Brain microvascular endothelial cell (primary cell): ENCODE measurements at regions not wholly inside any gene's neighbourhood (a gene's known extent, or its start where the extent isn't known, plus 50 kb on each side); places are given as distances from the start of the nearest gene placed in this dataset.
A peak's percentile ranks its signal among the peaks of the same experiment; 100 is the strongest.

ENCODE experiments used
- DNase-seq: peaks from one replicate; pipeline ENCODE4 v3.0.0-alpha.2; 2020
- H3K27ac ChIP-seq: fragments of 250-450 bp; sonication (Bioruptor Pico); 2 replicates; pipeline ENCODE4 v1.5.1; 2020; ENCODE audit warnings: mild to moderate bottlenecking, moderate library complexity
- H3K27me3 ChIP-seq: fragments of 250-450 bp; sonication (Bioruptor Pico); replicated peaks from 2 replicates; pipeline ENCODE4 v1.5.1; 2020; ENCODE audit warnings: mild to moderate bottlenecking
- H3K36me3 ChIP-seq: fragments of 250-450 bp; sonication (Bioruptor Pico); replicated peaks from 2 replicates; pipeline ENCODE4 v1.5.1; 2020; ENCODE audit warnings: mild to moderate bottlenecking
- H3K4me3 ChIP-seq: 2 replicates; pipeline ENCODE4 v1.5.1; 2011; ENCODE audit warnings: low read depth, mild to moderate bottlenecking, control low read depth, low read length, moderate library complexity
- in situ Hi-C: cut with HindIII; loops from 2 replicates; pipeline ENCODE4 v1.10.0; 2017; ENCODE audit warnings: low sequenced_read_pairs, low pct_ligation_motif_present
- TF ChIP-seq, protein P1 (sequence below): IDR thresholded peaks from 2 replicates; pipeline ENCODE4 v1.5.1; 2011; ENCODE audit warnings: low read depth, mild to moderate bottlenecking, moderate library complexity, low read length, control low read depth, inconsistent platforms; ENCODE audit errors: missing control alignments

DNA sequence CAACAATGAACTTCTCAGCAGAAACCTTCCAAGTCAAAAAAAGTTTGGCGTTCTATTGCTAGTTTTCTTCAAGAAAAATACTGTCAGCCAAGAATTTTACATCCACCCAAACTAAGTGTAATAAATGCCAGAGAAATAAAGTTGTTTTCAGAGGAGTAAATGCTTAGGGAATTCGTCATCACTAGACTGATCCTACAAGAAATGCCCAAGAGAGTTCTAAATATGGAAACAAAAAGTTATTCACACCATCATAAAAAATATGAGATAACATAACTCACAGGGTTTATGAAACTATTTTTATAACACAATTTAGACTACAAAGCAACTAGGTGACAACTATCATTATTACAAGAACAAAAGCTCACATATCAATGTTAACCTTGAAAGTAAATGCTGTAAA, 259.5 kb upstream of the GABRA2 start:
- DNase-seq = no peak
- Histone ChIP-seq H3K4me3 (no peak overlapping the region), H3K36me3 (no peaks in the 10 kb centered on the region), H3K27ac (no peak overlapping the region), H3K27me3 (no peaks in the 10 kb centered on the region)
- in situ Hi-C loops = no loop called here
- TF ChIP-seq, protein P1, sequence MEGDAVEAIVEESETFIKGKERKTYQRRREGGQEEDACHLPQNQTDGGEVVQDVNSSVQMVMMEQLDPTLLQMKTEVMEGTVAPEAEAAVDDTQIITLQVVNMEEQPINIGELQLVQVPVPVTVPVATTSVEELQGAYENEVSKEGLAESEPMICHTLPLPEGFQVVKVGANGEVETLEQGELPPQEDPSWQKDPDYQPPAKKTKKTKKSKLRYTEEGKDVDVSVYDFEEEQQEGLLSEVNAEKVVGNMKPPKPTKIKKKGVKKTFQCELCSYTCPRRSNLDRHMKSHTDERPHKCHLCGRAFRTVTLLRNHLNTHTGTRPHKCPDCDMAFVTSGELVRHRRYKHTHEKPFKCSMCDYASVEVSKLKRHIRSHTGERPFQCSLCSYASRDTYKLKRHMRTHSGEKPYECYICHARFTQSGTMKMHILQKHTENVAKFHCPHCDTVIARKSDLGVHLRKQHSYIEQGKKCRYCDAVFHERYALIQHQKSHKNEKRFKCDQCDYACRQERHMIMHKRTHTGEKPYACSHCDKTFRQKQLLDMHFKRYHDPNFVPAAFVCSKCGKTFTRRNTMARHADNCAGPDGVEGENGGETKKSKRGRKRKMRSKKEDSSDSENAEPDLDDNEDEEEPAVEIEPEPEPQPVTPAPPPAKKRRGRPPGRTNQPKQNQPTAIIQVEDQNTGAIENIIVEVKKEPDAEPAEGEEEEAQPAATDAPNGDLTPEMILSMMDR = no peak

DNA sequence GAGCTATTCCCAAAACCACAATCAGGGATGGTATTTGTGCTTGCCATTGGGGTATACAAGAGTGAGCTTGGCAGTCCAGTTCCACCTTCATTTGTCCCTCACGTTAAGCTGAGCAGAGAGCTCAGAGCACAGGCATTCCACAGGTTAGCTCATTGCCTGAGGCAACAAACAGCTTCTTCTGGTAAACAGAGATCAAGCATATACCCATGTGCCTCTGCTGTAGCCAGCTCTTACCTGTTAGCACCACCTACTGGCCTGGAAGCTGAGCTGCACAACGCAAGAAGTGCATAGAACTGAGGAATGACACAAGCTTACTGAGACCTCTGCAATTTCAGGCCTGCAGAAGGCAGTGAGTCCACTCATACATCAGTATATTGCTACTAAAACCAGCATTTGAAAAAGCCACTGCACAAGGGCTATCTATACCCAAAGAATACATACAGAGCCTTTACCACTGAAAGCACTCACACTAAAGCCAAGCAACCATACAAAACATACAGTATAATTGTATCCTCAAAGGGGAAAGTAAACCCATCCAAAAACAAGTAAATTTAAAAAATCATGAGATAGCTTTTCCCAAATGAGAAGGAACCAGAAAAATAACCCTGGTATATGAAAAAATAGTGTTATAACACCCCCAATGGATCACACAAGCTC, 258.3 kb upstream of the GABRA2 start:
- Histone ChIP-seq H3K4me3 (no peak overlapping the region), H3K36me3 (no peaks in the 10 kb centered on the region), H3K27ac (no peak overlapping the region), H3K27me3 (no peaks in the 10 kb centered on the region)
- in situ Hi-C loops = no loop called here
- TF ChIP-seq, protein P1 = peak; percentile 59
- no peak for DNase-seq

DNA sequence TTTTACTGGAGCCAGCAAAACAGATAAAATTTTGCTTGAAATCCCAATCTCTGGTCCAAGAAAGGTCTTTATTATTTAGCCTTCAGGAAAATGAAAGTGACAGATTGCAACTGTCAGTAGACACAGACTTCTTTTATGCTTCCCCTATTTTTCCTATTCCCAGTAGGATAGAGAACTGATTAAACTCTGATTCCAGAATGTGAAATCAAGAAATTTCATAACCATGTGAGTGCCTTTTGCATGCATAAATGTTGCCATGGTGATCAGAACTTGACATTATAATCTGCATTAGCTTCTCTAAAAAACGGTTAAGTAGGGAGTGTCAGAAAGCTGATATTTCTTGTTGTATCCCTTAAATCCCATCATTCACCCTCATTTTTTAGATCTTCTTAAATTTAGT, 255.2 kb upstream of the GABRA2 start:
- no peak overlapping the region for H3K27ac ChIP-seq
- no peak for DNase-seq
- no peaks in the 10 kb centered on the region for H3K36me3 ChIP-seq
- TF ChIP-seq, protein P1 = no peak
- H3K4me3 ChIP-seq = no peak overlapping the region
- no peaks in the 10 kb centered on the region for H3K27me3 ChIP-seq
- in situ Hi-C loops = no loop called here
